HEK293 (cell line): ENCODE measurements at regions not wholly inside any gene's neighbourhood (a gene's known extent, or its start where the extent isn't known, plus 50 kb on each side); places are given as distances from the start of the nearest gene placed in this dataset.

Experiments used
- CTCF ChIA-PET: fragments of 350-600 bp; formaldehyde crosslinking; extraction: SDS; loops from one replicate; lab custom pipeline; 2021; ENCODE audit warnings: antibody characterized with exemption; lab: Yijun Ruan, JAX
- POLR2A ChIA-PET: fragments of 300-600 bp; formaldehyde crosslinking; extraction: SDS; loops from one replicate; lab custom pipeline; 2020; ENCODE audit warnings: antibody characterized with exemption, inconsistent platforms; lab: Yijun Ruan, JAX
- H3K27ac ChIP-seq: fragments of 200-500 bp; sonication (Bioruptor generic); 2 replicates; pipeline ENCODE4 v1.5.1; 2014; ENCODE audit warnings: low read depth, low read length, control low read depth, inconsistent platforms; ENCODE audit errors: extremely low read depth
- H3K36me3 ChIP-seq, 2 experiments: fragments of 200-500 bp in 1 of 2; sonication (Bioruptor generic) in 1 of 2; 1 replicate in 1 of 2; 2 replicates in 1 of 2; pipeline ENCODE4 v1.5.1; 2014 to 2017; ENCODE audit warnings: inconsistent platforms in 2 of 2, low read length in 2 of 2; ENCODE audit not compliant: control insufficient read depth in 2 of 2, insufficient read depth in 1 of 2
- H3K4me1 ChIP-seq: fragments of 200-500 bp; sonication (Bioruptor generic); 2 replicates; pipeline ENCODE4 v1.5.1; 2014; ENCODE audit warnings: mild to moderate bottlenecking, low read length, inconsistent platforms; ENCODE audit not compliant: control insufficient read depth, insufficient read depth
- H3K4me3 ChIP-seq: 2 replicates; pipeline ENCODE4 v1.5.1; 2011; ENCODE audit warnings: low read depth, mild to moderate bottlenecking, control low read depth, low read length, moderate library complexity
- H3K9me3 ChIP-seq: fragments of 200-500 bp; sonication (Bioruptor generic); 2 replicates; pipeline ENCODE4 v1.5.1; 2014; ENCODE audit warnings: low read depth, low read length, inconsistent platforms; ENCODE audit not compliant: control insufficient read depth, insufficient read depth
- BCL11A ChIP-seq: fragments of 450-650 bp; formaldehyde crosslinking; IDR thresholded peaks from 2 replicates; pipeline ENCODE4 v1.5.1; 2016; ENCODE audit warnings: low read depth, missing biosample characterization, missing genetic modification characterization
- HOXA7 ChIP-seq: sonication (generic); formaldehyde crosslinking; IDR thresholded peaks from 2 replicates; pipeline ENCODE4 v1.8.1; 2022; ENCODE audit warnings: missing genetic modification reagents, borderline replicate concordance
- KLF9 ChIP-seq: fragments of 450-650 bp; formaldehyde crosslinking; IDR thresholded peaks from 2 replicates; pipeline ENCODE4 v1.5.1; 2016; ENCODE audit warnings: missing biosample characterization, missing genetic modification characterization, low read depth
- PRDM4 ChIP-seq: fragments of 450-650 bp; formaldehyde crosslinking; IDR thresholded peaks from 2 replicates; pipeline ENCODE4 v1.5.1; 2017; ENCODE audit warnings: missing biosample characterization, missing genetic modification characterization
- SCRT1 ChIP-seq: fragments of 450-650 bp; formaldehyde crosslinking; IDR thresholded peaks from 2 replicates; pipeline ENCODE4 v1.5.1; 2016; ENCODE audit warnings: missing biosample characterization, missing genetic modification characterization, borderline replicate concordance
- SP3 ChIP-seq: fragments of 450-650 bp; formaldehyde crosslinking; IDR thresholded peaks from 2 replicates; pipeline ENCODE4 v1.5.1; 2016; ENCODE audit warnings: missing biosample characterization, missing genetic modification characterization
- ZFP69B ChIP-seq: fragments of 450-650 bp; formaldehyde crosslinking; IDR thresholded peaks from 2 replicates; pipeline ENCODE4 v1.5.1; 2016; ENCODE audit warnings: missing biosample characterization, missing genetic modification characterization
- ZNF366 ChIP-seq: fragments of 450-650 bp; formaldehyde crosslinking; conservative IDR thresholded peaks from 2 replicates; pipeline ENCODE4 v1.5.1; 2016; ENCODE audit warnings: missing biosample characterization, missing genetic modification characterization
- ZNF404 ChIP-seq: fragments of 450-650 bp; formaldehyde crosslinking; IDR thresholded peaks from 2 replicates; pipeline ENCODE4 v1.5.1; 2017; ENCODE audit warnings: missing biosample characterization, missing genetic modification characterization
- ZNF488 ChIP-seq: fragments of 450-650 bp; formaldehyde crosslinking; IDR thresholded peaks from 2 replicates; pipeline ENCODE4 v1.5.1; 2016; ENCODE audit warnings: missing biosample characterization, missing genetic modification characterization
- ZNF560 ChIP-seq: fragments of 450-650 bp; formaldehyde crosslinking; IDR thresholded peaks from 2 replicates; pipeline ENCODE4 v1.5.1; 2017; ENCODE audit warnings: missing biosample characterization, missing genetic modification characterization, borderline replicate concordance
- ZNF596 ChIP-seq: fragments of 450-650 bp; IDR thresholded peaks from 2 replicates; pipeline ENCODE4 v1.5.0; 2018; ENCODE audit warnings: missing biosample characterization, mild to moderate bottlenecking, missing genetic modification characterization, moderate library complexity
- ZNF792 ChIP-seq: fragments of 450-650 bp; formaldehyde crosslinking; IDR thresholded peaks from 2 replicates; pipeline ENCODE4 v1.5.1; 2016; ENCODE audit warnings: missing biosample characterization, missing genetic modification characterization
- TF ChIP-seq, protein P1 (sequence below): fragments of 450-650 bp; formaldehyde crosslinking; IDR thresholded peaks from 2 replicates; pipeline ENCODE4 v1.5.1; 2016; ENCODE audit warnings: missing biosample characterization, missing genetic modification characterization
- TF ChIP-seq, protein P2 (sequence below): fragments of 450-650 bp; IDR thresholded peaks from 2 replicates; pipeline ENCODE4 v1.5.1; 2018; ENCODE audit warnings: missing biosample characterization, mild to moderate bottlenecking, missing genetic modification characterization

DNA sequence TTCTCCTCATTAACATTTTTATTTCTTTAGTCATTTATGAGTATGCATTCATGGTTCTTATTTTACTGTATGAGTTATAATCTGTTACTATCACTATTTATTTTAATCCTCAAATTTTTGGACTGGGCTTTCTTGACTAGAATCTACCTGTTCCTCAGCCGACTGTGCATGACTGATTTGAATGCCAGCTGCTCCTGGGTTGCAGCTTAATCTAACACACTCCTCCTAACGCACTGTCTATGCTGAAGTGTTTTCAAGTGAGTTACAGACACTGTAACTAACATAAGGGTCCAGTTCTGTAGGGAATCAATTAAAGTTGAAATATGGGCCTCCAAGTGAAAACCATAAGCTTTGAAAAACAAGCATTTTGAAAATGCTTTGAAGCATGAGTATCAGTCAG is 137.4 kb upstream of the ARSJ start:
- CTCF ChIA-PET: no interaction called here
- no peaks in the 10 kb centered on the region for H3K36me3 ChIP-seq
- TF ChIP-seq, protein P1, sequence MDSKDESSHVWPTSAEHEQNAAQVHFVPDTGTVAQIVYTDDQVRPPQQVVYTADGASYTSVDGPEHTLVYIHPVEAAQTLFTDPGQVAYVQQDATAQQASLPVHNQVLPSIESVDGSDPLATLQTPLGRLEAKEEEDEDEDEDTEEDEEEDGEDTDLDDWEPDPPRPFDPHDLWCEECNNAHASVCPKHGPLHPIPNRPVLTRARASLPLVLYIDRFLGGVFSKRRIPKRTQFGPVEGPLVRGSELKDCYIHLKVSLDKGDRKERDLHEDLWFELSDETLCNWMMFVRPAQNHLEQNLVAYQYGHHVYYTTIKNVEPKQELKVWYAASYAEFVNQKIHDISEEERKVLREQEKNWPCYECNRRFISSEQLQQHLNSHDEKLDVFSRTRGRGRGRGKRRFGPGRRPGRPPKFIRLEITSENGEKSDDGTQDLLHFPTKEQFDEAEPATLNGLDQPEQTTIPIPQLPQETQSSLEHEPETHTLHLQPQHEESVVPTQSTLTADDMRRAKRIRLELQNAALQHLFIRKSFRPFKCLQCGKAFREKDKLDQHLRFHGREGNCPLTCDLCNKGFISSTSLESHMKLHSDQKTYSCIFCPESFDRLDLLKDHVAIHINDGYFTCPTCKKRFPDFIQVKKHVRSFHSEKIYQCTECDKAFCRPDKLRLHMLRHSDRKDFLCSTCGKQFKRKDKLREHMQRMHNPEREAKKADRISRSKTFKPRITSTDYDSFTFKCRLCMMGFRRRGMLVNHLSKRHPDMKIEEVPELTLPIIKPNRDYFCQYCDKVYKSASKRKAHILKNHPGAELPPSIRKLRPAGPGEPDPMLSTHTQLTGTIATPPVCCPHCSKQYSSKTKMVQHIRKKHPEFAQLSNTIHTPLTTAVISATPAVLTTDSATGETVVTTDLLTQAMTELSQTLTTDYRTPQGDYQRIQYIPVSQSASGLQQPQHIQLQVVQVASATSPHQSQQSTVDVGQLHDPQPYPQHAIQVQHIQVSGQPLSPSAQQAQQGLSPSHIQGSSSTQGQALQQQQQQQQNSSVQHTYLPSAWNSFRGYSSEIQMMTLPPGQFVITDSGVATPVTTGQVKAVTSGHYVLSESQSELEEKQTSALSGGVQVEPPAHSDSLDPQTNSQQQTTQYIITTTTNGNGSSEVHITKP (tag by site-specific recombination): no peak
- no peak for TF ChIP-seq ZNF404 (tag by site-specific recombination)
- no peak for TF ChIP-seq SP3 (tag by site-specific recombination)
- TF ChIP-seq, protein P2, sequence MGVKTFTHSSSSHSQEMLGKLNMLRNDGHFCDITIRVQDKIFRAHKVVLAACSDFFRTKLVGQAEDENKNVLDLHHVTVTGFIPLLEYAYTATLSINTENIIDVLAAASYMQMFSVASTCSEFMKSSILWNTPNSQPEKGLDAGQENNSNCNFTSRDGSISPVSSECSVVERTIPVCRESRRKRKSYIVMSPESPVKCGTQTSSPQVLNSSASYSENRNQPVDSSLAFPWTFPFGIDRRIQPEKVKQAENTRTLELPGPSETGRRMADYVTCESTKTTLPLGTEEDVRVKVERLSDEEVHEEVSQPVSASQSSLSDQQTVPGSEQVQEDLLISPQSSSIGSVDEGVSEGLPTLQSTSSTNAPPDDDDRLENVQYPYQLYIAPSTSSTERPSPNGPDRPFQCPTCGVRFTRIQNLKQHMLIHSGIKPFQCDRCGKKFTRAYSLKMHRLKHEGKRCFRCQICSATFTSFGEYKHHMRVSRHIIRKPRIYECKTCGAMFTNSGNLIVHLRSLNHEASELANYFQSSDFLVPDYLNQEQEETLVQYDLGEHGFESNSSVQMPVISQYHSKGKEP (tag by site-specific recombination): no peak
- no peak for TF ChIP-seq ZNF792 (tag by site-specific recombination)
- TF ChIP-seq, all 188 proteins: peak for 0
- POLR2A ChIA-PET: no interaction called here
- H3K9me3 ChIP-seq: no peaks in the 10 kb centered on the region
- H3K27ac ChIP-seq: no peak overlapping the region
- no peaks in the 10 kb centered on the region for H3K4me1 ChIP-seq
- no peak overlapping the region for H3K4me3 ChIP-seq

DNA sequence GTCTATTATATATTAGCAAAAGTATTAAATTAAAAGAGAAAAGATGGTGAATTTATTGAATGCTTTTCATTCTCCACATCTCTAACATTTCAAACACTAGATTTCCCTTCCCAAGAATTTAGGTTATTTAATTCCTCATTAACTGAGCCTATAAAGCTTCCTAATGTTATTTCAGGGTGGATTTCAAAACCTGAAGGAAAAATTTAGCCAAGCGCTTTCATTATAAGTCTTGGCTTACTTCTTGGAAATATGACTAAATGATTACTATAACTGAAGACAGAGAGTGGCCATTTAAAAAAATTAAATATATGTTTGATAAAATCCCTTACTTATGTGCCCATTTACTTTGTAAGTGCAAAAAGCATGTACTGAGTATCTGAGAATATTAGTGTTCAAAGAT is 141.8 kb upstream of the ARSJ start:
- Histone ChIP-seq H3K9me3 (no peaks in the 10 kb centered on the region), H3K4me3 (no peak overlapping the region), H3K4me1 (no peaks in the 10 kb centered on the region), H3K36me3 (no peaks in the 10 kb centered on the region), H3K27ac (no peak overlapping the region)
- ChIA-PET POLR2A (no interaction called here), CTCF (no interaction called here)
- TF ChIP-seq KLF9: no peak
- no peak for TF ChIP-seq ZNF366
- no peak for TF ChIP-seq BCL11A
- TF ChIP-seq ZNF560 (tag by site-specific recombination): no peak
- no peak for TF ChIP-seq HOXA7
- TF ChIP-seq ZNF488 (tag by site-specific recombination): no peak
- no peak for TF ChIP-seq ZFP69B (tag by site-specific recombination)
- no peak for TF ChIP-seq SCRT1 (tag by site-specific recombination)
- TF ChIP-seq PRDM4 (tag by site-specific recombination): no peak
- TF ChIP-seq ZNF596: no peak
